ENCODE measurements at regions not wholly inside any gene's neighbourhood (a gene's known extent, or its start where the extent isn't known, plus 50 kb on each side); places are given as distances from the start of the nearest gene placed in this dataset.

DNA sequence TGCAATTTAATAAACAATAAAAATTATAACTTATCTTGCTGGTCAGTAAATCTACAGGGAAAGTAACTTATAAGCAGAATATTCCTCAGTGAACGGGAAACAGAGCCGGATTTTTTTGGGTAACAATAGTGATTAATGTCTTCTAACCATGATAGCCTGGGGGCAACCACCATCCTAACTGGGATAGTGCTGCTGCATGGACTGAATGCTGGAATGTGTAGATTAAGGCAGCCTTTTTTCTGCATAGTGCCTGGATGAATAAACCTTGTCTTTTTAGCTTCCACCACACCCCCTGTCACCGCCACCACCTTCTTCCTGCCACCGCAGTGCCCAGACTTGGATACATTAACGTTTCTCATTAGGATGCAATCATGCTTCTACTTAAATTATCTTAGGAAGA lies 83.6 kb upstream of the LNX1 start:
- Mint-ChIP-seq H3K9me3 (peaks cover 0 to 10% (median 2%) of the 10 kb centered on the region in 7 donors), H3K4me1 (peaks cover 25% of the 10 kb centered on the region), H3K4me3 (no peak overlapping the region), H3K27ac (no peak overlapping the region), H3K27me3 (ENCODE audit: low read depth in 3 of 3) (peaks cover 1 to 2% (median 2%) of the 10 kb centered on the region in 3 donors), H3K36me3 (no peaks in the 10 kb centered on the region)
- Histone ChIP-seq H3K9ac (ENCODE audit: insufficient read depth, low read length, poor library complexity, severe bottlenecking) (no peak overlapping the region), H4K20me1 (ENCODE audit: insufficient read depth, low read length) (no peaks in the 10 kb centered on the region), H3K4me3 (replicated peaks in 1 of 3; ENCODE audit: low read depth in 2 of 3, low read length in 3 of 3) (no peak overlapping the region), H3K4me2 (replicated peaks; ENCODE audit: extremely low read depth, low read length, poor library complexity, severe bottlenecking) (no peak overlapping the region), H2AFZ (ENCODE audit: insufficient read depth, low read depth, low read length, poor library complexity, severe bottlenecking) (no peak overlapping the region), H3K9me3 (replicated peaks in 1 of 2; ENCODE audit: control insufficient read depth in 1 of 2, insufficient read depth in 1 of 2, low read length in 2 of 2) (peaks cover 0 to 3% of the 10 kb centered on the region in 2 donors), H3K27ac (ENCODE audit: low read depth in 1 of 2, low read length in 2 of 2) (no peak overlapping the region), H3K36me3 (replicated peaks in 1 of 2; ENCODE audit: control insufficient read depth in 1 of 2, insufficient read depth in 2 of 2, low read length in 2 of 2) (no peaks in the 10 kb centered on the region), H3K4me1 (ENCODE audit: control insufficient read depth in 1 of 2, insufficient read depth in 2 of 2, low read length in 2 of 2) (peaks cover 15 to 21% of the 10 kb centered on the region in 2 donors), H3K27me3 (ENCODE audit: control insufficient read depth in 2 of 2, insufficient read depth in 2 of 2, low read length in 2 of 2) (no peaks in the 10 kb centered on the region), H3K79me2 (ENCODE audit: insufficient read depth, low read length) (no peaks in the 10 kb centered on the region)
- WGBS (ENCODE audit: insufficient coverage), result 14% methylated on average over 2 of the region's 5 CpGs
- intact Hi-C loops (cut with micrococcal nuclease), result no loop called here
- TF ChIP-seq, protein P1, sequence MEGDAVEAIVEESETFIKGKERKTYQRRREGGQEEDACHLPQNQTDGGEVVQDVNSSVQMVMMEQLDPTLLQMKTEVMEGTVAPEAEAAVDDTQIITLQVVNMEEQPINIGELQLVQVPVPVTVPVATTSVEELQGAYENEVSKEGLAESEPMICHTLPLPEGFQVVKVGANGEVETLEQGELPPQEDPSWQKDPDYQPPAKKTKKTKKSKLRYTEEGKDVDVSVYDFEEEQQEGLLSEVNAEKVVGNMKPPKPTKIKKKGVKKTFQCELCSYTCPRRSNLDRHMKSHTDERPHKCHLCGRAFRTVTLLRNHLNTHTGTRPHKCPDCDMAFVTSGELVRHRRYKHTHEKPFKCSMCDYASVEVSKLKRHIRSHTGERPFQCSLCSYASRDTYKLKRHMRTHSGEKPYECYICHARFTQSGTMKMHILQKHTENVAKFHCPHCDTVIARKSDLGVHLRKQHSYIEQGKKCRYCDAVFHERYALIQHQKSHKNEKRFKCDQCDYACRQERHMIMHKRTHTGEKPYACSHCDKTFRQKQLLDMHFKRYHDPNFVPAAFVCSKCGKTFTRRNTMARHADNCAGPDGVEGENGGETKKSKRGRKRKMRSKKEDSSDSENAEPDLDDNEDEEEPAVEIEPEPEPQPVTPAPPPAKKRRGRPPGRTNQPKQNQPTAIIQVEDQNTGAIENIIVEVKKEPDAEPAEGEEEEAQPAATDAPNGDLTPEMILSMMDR (IDR thresholded peaks at IDR 0.05), result no peak
- no peak for DNase-seq

DNA sequence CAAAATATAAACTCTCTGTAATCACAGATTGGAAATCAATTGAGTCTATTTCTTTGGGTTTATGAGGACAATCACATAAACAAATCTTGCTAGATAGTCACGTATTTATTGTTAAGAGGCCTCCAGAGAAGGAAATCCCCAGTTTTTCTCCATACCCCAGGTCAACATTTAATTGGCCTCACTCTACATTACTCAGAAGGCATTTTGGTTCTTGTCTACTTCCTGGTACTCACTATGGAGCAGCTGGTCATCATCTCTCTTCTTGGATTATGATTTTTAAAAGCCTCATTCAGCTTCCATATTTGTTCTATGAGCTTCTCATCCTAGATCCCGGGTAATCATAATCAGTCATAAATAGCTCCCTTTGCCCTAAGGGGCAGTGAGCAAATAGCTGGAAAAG lies 81.6 kb upstream of the LNX1 start:
- H3K9me3 ChIP-seq (replicated peaks in 1 of 2; ENCODE audit: control insufficient read depth in 1 of 2, insufficient read depth in 1 of 2, low read length in 2 of 2), result peaks cover 0 to under 1% of the 10 kb centered on the region in 2 donors

More for the DNA sequence above, 81.6 kb upstream of the LNX1 start:
- Mint-ChIP-seq H3K36me3 (no peaks in the 10 kb centered on the region), H3K27ac (no peak overlapping the region), H3K4me1 (peaks cover 25% of the 10 kb centered on the region), H3K27me3 (ENCODE audit: low read depth in 3 of 3) (peaks cover 1 to 2% (median 2%) of the 10 kb centered on the region in 3 donors), H3K4me3 (no peak overlapping the region), H3K9me3 (peaks cover 0 to 11% (median 5%) of the 10 kb centered on the region in 7 donors)
- no peak for DNase-seq
- no peak overlapping the region for H3K4me3 ChIP-seq (replicated peaks in 1 of 3; ENCODE audit: low read depth in 2 of 3, low read length in 3 of 3)
- TF ChIP-seq, protein P1 (IDR thresholded peaks at IDR 0.05), result no peak
- no peaks in the 10 kb centered on the region for H3K36me3 ChIP-seq (replicated peaks in 1 of 2; ENCODE audit: control insufficient read depth in 1 of 2, insufficient read depth in 2 of 2, low read length in 2 of 2)
- intact Hi-C loops (cut with micrococcal nuclease), result no loop called here
- H2AFZ ChIP-seq (ENCODE audit: insufficient read depth, low read depth, low read length, poor library complexity, severe bottlenecking), result no peak overlapping the region
- H3K27ac ChIP-seq (ENCODE audit: low read depth in 1 of 2, low read length in 2 of 2), result no peak overlapping the region
- H3K4me2 ChIP-seq (replicated peaks; ENCODE audit: extremely low read depth, low read length, poor library complexity, severe bottlenecking), result no peak overlapping the region
- H3K4me1 ChIP-seq (ENCODE audit: control insufficient read depth in 1 of 2, insufficient read depth in 2 of 2, low read length in 2 of 2), result peaks cover 15 to 21% of the 10 kb centered on the region in 2 donors
- no peaks in the 10 kb centered on the region for H3K27me3 ChIP-seq (ENCODE audit: control insufficient read depth in 2 of 2, insufficient read depth in 2 of 2, low read length in 2 of 2)
- no peak overlapping the region for H3K9ac ChIP-seq (ENCODE audit: insufficient read depth, low read length, poor library complexity, severe bottlenecking)
- no CpG with 5 or more reads among the region's 2 CpGs for WGBS (ENCODE audit: insufficient coverage)
- H4K20me1 ChIP-seq (ENCODE audit: insufficient read depth, low read length), result no peaks in the 10 kb centered on the region
- H3K79me2 ChIP-seq (ENCODE audit: insufficient read depth, low read length), result no peaks in the 10 kb centered on the region

Measured in CD14-positive monocyte (primary cell).